HepG2 (cell line): ENCODE measurements at regions not wholly inside any gene's neighbourhood (a gene's known extent, or its start where the extent isn't known, plus 50 kb on each side); places are given as distances from the start of the nearest gene placed in this dataset.

Experiments
- ELF3 ChIP-seq: IDR thresholded peaks from 2 replicates; pipeline ENCODE4 v1.6.1; 2016; ENCODE audit warnings: missing genetic modification reagents, missing compliant biosample characterization
- FOXP1 ChIP-seq, 2 experiments: fragments of 450-650 bp in 1 of 2; IDR thresholded peaks; 2 replicates each; pipeline ENCODE4 v1.6.1; 2017 to 2018; ENCODE audit warnings: antibody characterized with exemption in 1 of 2
- SKI ChIP-seq: fragments of 450-650 bp; IDR thresholded peaks from one replicate; pipeline ENCODE4 v1.6.1; 2018; ENCODE audit warnings: mild to moderate bottlenecking; ENCODE audit not compliant: partially characterized antibody
- SMC3 ChIP-seq: IDR thresholded peaks from 2 replicates; pipeline ENCODE4 v1.6.1; 2011; ENCODE audit warnings: low read length, improper control_type of control experiment
- ZBTB7B ChIP-seq: sonication (generic); formaldehyde crosslinking; IDR thresholded peaks from 2 replicates; pipeline ENCODE4 v1.4.0; 2020; ENCODE audit warnings: missing genetic modification reagents
- ZNF296 ChIP-seq: sonication (generic); formaldehyde crosslinking; conservative IDR thresholded peaks from 2 replicates; pipeline ENCODE4 v1.5.0; 2020; ENCODE audit warnings: mild to moderate bottlenecking, missing genetic modification reagents
- ZNF318 ChIP-seq: sonication (generic); formaldehyde crosslinking; IDR thresholded peaks from 2 replicates; pipeline ENCODE4 v1.4.0; 2020; ENCODE audit warnings: mild to moderate bottlenecking, missing genetic modification reagents
- ZNF598 ChIP-seq: sonication (generic); formaldehyde crosslinking; IDR thresholded peaks from 2 replicates; pipeline ENCODE4 v1.5.1; 2020; ENCODE audit warnings: mild to moderate bottlenecking, missing genetic modification reagents, borderline replicate concordance

GRCh38 chr5:104843822-104844221 lies 1281.2 kb upstream of the NUDT12 start (continued):
- TF ChIP-seq ZNF296 (CRISPR knock-in tag) (no peak), ZBTB7B (CRISPR knock-in tag) (no peak), SMC3 (no peak), SKI (no peak), FOXP1 (IDR thresholded peaks at IDR 0.05) (no peak), FOXP1 (CRISPR knock-in tag; IDR thresholded peaks at IDR 0.05) (no peak), ZNF598 (no peak), ZNF318 (CRISPR knock-in tag) (no peak), ELF3 (CRISPR knock-in tag) (no peak)
